HFFc6 (cell line): ENCODE measurements at regions not wholly inside any gene's neighbourhood (a gene's known extent, or its start where the extent isn't known, plus 50 kb on each side); places are given as distances from the start of the nearest gene placed in this dataset.

Experiments
- DNase-seq: peaks from one replicate; pipeline ENCODE4 v3.0.0-alpha.2; 2018
- H3K27ac Mint-ChIP-seq: 2 replicates; pipeline ENCODE4 v1.8.0; 2020; ENCODE audit warnings: mild to moderate bottlenecking, mixed read lengths
- H3K27me3 Mint-ChIP-seq: 2 replicates; pipeline ENCODE4 v1.8.0; 2021; ENCODE audit warnings: mild to moderate bottlenecking, moderate library complexity, mixed read lengths; ENCODE audit not compliant: insufficient read depth
- H3K36me3 Mint-ChIP-seq: 2 replicates; pipeline ENCODE4 v1.8.0; 2021; ENCODE audit warnings: low read depth, mixed read lengths
- H3K4me1 Mint-ChIP-seq: 2 replicates; pipeline ENCODE4 v1.8.0; 2020; ENCODE audit warnings: low read depth, mixed read lengths
- H3K4me3 Mint-ChIP-seq: 2 replicates; pipeline ENCODE4 v1.8.0; 2020; ENCODE audit warnings: mild to moderate bottlenecking, moderate library complexity, mixed read lengths
- H3K9me3 Mint-ChIP-seq: 2 replicates; pipeline ENCODE4 v1.8.0; 2020; ENCODE audit warnings: mild to moderate bottlenecking, mixed read lengths
- TF ChIP-seq, protein P1 (sequence below): fragments of 200-600 bp; sonication (generic); IDR thresholded peaks from 2 replicates; pipeline ENCODE4 v1.5.0; 2021; ENCODE audit warnings: antibody characterized with exemption, mild to moderate bottlenecking

- Mint-ChIP-seq H3K36me3 (no peaks in the 10 kb centered on the region), H3K4me1 (no peaks in the 10 kb centered on the region), H3K9me3 (peaks cover 40% of the 10 kb centered on the region), H3K27ac (no peak overlapping the region), H3K27me3 (no peaks in the 10 kb centered on the region), H3K4me3 (no peak overlapping the region)
- no peak for DNase-seq
- TF ChIP-seq, protein P1, sequence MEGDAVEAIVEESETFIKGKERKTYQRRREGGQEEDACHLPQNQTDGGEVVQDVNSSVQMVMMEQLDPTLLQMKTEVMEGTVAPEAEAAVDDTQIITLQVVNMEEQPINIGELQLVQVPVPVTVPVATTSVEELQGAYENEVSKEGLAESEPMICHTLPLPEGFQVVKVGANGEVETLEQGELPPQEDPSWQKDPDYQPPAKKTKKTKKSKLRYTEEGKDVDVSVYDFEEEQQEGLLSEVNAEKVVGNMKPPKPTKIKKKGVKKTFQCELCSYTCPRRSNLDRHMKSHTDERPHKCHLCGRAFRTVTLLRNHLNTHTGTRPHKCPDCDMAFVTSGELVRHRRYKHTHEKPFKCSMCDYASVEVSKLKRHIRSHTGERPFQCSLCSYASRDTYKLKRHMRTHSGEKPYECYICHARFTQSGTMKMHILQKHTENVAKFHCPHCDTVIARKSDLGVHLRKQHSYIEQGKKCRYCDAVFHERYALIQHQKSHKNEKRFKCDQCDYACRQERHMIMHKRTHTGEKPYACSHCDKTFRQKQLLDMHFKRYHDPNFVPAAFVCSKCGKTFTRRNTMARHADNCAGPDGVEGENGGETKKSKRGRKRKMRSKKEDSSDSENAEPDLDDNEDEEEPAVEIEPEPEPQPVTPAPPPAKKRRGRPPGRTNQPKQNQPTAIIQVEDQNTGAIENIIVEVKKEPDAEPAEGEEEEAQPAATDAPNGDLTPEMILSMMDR = no peak
Measured at GRCh38 chr17:70483624-70484023, 314.3 kb downstream of the KCNJ2 start.

DNA sequence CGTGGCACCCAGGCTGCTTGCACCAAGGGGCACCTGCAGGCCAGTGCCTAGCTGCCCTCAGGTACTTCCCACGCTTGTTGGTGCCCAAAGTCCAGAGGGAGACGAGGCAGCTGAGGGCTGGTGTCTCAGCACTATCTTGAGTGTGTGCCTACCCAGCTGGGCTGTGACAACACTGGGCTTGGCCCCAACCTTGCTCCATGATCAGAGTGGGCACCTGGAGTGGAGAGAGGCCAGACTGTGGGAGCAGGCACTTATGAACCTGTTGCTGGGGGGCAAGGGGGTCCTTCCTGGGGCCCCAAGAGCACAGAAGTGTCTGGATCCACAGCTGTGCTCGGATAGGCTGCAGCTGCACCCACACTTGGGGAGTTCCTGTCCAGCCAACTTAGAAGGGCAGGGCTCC, 314.7 kb downstream of the KCNJ2 start:
- H3K36me3 Mint-ChIP-seq = no peaks in the 10 kb centered on the region
- H3K27ac Mint-ChIP-seq = no peak overlapping the region
- H3K4me3 Mint-ChIP-seq = no peak overlapping the region
- TF ChIP-seq, protein P1 = no peak
- no peaks in the 10 kb centered on the region for H3K4me1 Mint-ChIP-seq
- no peak for DNase-seq
- no peaks in the 10 kb centered on the region for H3K27me3 Mint-ChIP-seq
- H3K9me3 Mint-ChIP-seq = peaks cover 40% of the 10 kb centered on the region

DNA sequence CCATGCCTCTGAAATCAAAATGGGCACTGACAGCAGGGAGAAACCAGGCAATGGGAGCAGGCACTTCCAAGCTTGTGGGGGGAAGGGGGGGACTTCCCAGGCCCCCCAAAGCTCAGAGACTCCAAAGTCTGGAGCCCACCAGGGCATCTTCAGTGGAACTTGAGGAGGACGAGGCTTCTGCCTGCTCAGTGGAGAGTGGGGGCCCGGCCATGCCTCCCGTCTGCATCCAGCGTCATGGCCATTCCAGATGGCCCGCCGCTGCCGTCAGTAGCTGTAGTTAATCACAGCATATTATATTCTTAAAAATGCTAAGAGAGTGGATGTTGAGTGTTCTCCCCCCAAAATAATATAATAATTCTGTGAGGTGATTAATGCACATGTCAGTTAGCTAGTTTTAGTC, 315.2 kb downstream of the KCNJ2 start:
- no peak for DNase-seq
- no peak overlapping the region for H3K4me3 Mint-ChIP-seq
- no peaks in the 10 kb centered on the region for H3K36me3 Mint-ChIP-seq

GRCh38 chr17:70492368-70492767, 323.0 kb downstream of the KCNJ2 start:
- H3K4me3 Mint-ChIP-seq = no peak overlapping the region
- DNase-seq = no peak
- H3K36me3 Mint-ChIP-seq = no peaks in the 10 kb centered on the region
- peaks cover 33% of the 10 kb centered on the region for H3K9me3 Mint-ChIP-seq
- no peaks in the 10 kb centered on the region for H3K27me3 Mint-ChIP-seq
- no peak overlapping the region for H3K27ac Mint-ChIP-seq
- H3K4me1 Mint-ChIP-seq = no peaks in the 10 kb centered on the region
- TF ChIP-seq, protein P1 = no peak

More for the DNA sequence above, 315.2 kb downstream of the KCNJ2 start:
- TF ChIP-seq, protein P1 = no peak
- no peaks in the 10 kb centered on the region for H3K4me1 Mint-ChIP-seq
- H3K27me3 Mint-ChIP-seq = no peaks in the 10 kb centered on the region
- H3K9me3 Mint-ChIP-seq = peaks cover 40% of the 10 kb centered on the region
- no peak overlapping the region for H3K27ac Mint-ChIP-seq

GRCh38 chr17:70493277-70493874, 324.0 kb downstream of the KCNJ2 start:
- no peak overlapping the region for H3K27ac Mint-ChIP-seq
- no peak for DNase-seq
- H3K4me3 Mint-ChIP-seq = no peak overlapping the region

More at GRCh38 chr17:70493277-70493874, 324.0 kb downstream of the KCNJ2 start:
- H3K4me1 Mint-ChIP-seq = no peaks in the 10 kb centered on the region
- no peaks in the 10 kb centered on the region for H3K27me3 Mint-ChIP-seq
- TF ChIP-seq, protein P1 = no peak
- H3K36me3 Mint-ChIP-seq = no peaks in the 10 kb centered on the region
- peaks cover 24% of the 10 kb centered on the region for H3K9me3 Mint-ChIP-seq
